ENCODE measurements at regions not wholly inside any gene's neighbourhood (a gene's known extent, or its start where the extent isn't known, plus 50 kb on each side); places are given as distances from the start of the nearest gene placed in this dataset.

DNA sequence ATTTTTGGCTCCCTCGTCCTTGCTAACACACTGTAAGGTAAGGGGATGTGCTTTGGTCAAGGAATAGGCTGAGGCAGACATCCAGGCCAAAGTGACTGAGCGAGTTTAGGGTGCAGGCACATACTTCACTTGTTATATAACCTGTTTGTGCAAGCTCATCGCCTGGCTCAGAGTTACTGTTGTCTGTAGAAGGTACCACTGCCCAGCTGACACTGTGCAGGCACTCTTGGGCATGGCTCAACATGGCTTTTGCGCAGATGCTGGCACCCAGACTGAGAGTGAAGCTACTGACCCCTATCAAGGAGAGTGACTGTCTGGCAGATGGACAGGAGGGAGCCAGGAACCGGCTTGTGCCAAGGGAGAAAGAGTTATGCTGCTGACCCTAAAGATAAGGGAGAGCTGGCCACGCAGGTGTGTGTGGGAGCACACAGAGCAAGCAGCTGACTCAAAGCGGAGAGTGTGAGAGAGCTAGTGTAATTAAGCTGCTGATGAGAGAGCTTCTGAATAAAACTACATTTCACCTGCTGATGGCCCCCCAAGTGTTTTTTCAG is 307.3 kb upstream of the USP24 start:
- no peak for TF ChIP-seq POLR2A (IDR thresholded peaks at IDR 0.05)
- TF ChIP-seq, protein P1, sequence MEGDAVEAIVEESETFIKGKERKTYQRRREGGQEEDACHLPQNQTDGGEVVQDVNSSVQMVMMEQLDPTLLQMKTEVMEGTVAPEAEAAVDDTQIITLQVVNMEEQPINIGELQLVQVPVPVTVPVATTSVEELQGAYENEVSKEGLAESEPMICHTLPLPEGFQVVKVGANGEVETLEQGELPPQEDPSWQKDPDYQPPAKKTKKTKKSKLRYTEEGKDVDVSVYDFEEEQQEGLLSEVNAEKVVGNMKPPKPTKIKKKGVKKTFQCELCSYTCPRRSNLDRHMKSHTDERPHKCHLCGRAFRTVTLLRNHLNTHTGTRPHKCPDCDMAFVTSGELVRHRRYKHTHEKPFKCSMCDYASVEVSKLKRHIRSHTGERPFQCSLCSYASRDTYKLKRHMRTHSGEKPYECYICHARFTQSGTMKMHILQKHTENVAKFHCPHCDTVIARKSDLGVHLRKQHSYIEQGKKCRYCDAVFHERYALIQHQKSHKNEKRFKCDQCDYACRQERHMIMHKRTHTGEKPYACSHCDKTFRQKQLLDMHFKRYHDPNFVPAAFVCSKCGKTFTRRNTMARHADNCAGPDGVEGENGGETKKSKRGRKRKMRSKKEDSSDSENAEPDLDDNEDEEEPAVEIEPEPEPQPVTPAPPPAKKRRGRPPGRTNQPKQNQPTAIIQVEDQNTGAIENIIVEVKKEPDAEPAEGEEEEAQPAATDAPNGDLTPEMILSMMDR (IDR thresholded peaks at IDR 0.05): no peak
- no peak for TF ChIP-seq POLR2AphosphoS5 (IDR thresholded peaks at IDR 0.05)

All from prostate gland (tissue), 2 donors.